Osteoblast (primary cell): ENCODE measurements at regions not wholly inside any gene's neighbourhood (a gene's known extent, or its start where the extent isn't known, plus 50 kb on each side); places are given as distances from the start of the nearest gene placed in this dataset.
A peak's percentile ranks its signal among the peaks of the same experiment; 100 is the strongest.

Experiments used
- DNase-seq: peaks from one replicate; pipeline ENCODE4 v3.0.0; 2011; ENCODE audit warnings: low spot score, mixed read lengths; ENCODE audit not compliant: insufficient read length; ENCODE audit errors: missing footprints
- H2AFZ ChIP-seq: 2 replicates; pipeline ENCODE4 v1.6.0; 2011; ENCODE audit warnings: mild to moderate bottlenecking, low read length
- H3K27ac ChIP-seq: 2 replicates; pipeline ENCODE4 v1.5.1; 2011; ENCODE audit warnings: mild to moderate bottlenecking, low read depth, low read length, moderate library complexity
- H3K27me3 ChIP-seq: 2 replicates; pipeline ENCODE4 v1.6.0; 2012; ENCODE audit warnings: mild to moderate bottlenecking, control low read depth, inconsistent platforms, low read length, moderate library complexity; ENCODE audit not compliant: insufficient read depth
- H3K36me3 ChIP-seq: 2 replicates; pipeline ENCODE4 v1.5.1; 2011; ENCODE audit warnings: mild to moderate bottlenecking, low read length, control low read depth, moderate library complexity; ENCODE audit not compliant: insufficient read depth
- H3K4me1 ChIP-seq: 2 replicates; pipeline ENCODE4 v1.5.1; 2011; ENCODE audit warnings: mild to moderate bottlenecking, low read length, control low read depth, moderate library complexity; ENCODE audit not compliant: insufficient read depth
- H3K4me2 ChIP-seq: 2 replicates; pipeline ENCODE4 v1.6.0; 2011; ENCODE audit warnings: mild to moderate bottlenecking, low read length; ENCODE audit not compliant: insufficient read depth
- H3K4me3 ChIP-seq: fragments of 200-600 bp; sonication (generic); 3 replicates; pipeline ENCODE4 v1.5.1; 2012; ENCODE audit warnings: mild to moderate bottlenecking, low read length, inconsistent platforms; ENCODE audit not compliant: insufficient read depth
- H3K79me2 ChIP-seq: 2 replicates; pipeline ENCODE4 v1.6.0; 2012; ENCODE audit warnings: mild to moderate bottlenecking, low read length, control low read depth, inconsistent platforms; ENCODE audit not compliant: insufficient read depth
- H3K9me3 ChIP-seq: 2 replicates; pipeline ENCODE4 v1.5.1; 2011; ENCODE audit warnings: low read depth, low read length, control low read depth
- H4K20me1 ChIP-seq: 2 replicates; pipeline ENCODE4 v1.6.0; 2012; ENCODE audit warnings: mild to moderate bottlenecking, low read length, control low read depth; ENCODE audit not compliant: insufficient read depth
- TF ChIP-seq, protein P1 (sequence below): IDR thresholded peaks from 2 replicates; pipeline ENCODE4 v1.5.1; 2011; ENCODE audit warnings: mild to moderate bottlenecking, low read depth, low read length, moderate library complexity; ENCODE audit errors: extremely low read depth

DNA sequence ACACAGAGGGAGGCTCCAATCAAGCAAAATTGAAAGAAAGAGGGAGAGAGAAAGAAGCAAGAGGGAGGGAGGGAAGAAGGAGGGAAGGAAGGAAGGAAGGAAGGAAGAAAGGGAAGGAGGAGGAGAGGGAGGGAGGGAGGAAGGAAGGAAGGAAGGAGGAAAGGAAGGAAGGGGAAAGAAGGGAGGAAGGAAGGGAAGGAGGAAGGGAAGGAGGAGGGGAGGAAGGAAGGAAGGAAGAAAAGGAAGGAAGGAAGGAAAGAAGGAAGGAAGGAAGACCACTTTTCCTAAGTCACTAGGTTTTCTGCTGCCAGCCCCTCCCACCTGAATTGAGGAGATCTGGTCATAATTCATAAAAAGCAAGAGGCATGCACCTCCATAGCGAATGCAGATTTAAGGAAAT lies 287.0 kb downstream of the SP3 start:
- no peak overlapping the region for H3K4me3 ChIP-seq
- H3K27me3 ChIP-seq = peaks cover 3% of the 10 kb centered on the region
- no peaks in the 10 kb centered on the region for H4K20me1 ChIP-seq
- no peak overlapping the region for H3K27ac ChIP-seq
- H3K4me2 ChIP-seq = no peak overlapping the region
- H3K79me2 ChIP-seq = no peaks in the 10 kb centered on the region
- H3K4me1 ChIP-seq = no peaks in the 10 kb centered on the region
- no peak for DNase-seq
- H3K36me3 ChIP-seq = no peaks in the 10 kb centered on the region
- TF ChIP-seq, protein P1, sequence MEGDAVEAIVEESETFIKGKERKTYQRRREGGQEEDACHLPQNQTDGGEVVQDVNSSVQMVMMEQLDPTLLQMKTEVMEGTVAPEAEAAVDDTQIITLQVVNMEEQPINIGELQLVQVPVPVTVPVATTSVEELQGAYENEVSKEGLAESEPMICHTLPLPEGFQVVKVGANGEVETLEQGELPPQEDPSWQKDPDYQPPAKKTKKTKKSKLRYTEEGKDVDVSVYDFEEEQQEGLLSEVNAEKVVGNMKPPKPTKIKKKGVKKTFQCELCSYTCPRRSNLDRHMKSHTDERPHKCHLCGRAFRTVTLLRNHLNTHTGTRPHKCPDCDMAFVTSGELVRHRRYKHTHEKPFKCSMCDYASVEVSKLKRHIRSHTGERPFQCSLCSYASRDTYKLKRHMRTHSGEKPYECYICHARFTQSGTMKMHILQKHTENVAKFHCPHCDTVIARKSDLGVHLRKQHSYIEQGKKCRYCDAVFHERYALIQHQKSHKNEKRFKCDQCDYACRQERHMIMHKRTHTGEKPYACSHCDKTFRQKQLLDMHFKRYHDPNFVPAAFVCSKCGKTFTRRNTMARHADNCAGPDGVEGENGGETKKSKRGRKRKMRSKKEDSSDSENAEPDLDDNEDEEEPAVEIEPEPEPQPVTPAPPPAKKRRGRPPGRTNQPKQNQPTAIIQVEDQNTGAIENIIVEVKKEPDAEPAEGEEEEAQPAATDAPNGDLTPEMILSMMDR = no peak
- H3K9me3 ChIP-seq = no peaks in the 10 kb centered on the region
- H2AFZ ChIP-seq = no peak overlapping the region

DNA sequence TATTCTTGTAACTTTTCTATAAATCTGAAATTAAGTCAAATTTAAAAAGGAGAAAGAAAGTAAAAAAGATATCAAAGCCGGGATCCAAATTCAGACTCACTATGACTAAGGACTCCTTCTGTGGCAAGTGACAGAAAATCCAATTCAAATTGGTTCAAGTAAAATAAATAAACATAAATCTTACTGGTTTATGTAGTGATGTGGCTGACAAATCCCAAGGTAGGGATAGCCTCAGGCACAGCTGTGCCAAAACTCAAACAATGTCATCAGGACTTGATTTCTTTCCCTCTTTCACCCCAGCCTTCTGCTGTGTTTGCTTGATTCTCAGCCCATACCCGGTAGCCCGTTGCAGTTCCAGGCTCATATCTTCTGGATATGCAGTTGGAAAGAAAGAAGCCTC lies 284.6 kb downstream of the SP3 start:
- H3K4me1 ChIP-seq = no peaks in the 10 kb centered on the region
- H3K27me3 ChIP-seq = peaks cover 3% of the 10 kb centered on the region
- peak overlapping the region; percentile 7 for H3K4me2 ChIP-seq
- H3K9me3 ChIP-seq = no peaks in the 10 kb centered on the region
- peak overlapping the region; percentile 47 for H2AFZ ChIP-seq
- DNase-seq = no peak
- H3K36me3 ChIP-seq = no peaks in the 10 kb centered on the region
- TF ChIP-seq, protein P1 = no peak
- no peaks in the 10 kb centered on the region for H4K20me1 ChIP-seq
- no peak overlapping the region for H3K4me3 ChIP-seq
- no peak overlapping the region for H3K27ac ChIP-seq
- no peaks in the 10 kb centered on the region for H3K79me2 ChIP-seq

DNA sequence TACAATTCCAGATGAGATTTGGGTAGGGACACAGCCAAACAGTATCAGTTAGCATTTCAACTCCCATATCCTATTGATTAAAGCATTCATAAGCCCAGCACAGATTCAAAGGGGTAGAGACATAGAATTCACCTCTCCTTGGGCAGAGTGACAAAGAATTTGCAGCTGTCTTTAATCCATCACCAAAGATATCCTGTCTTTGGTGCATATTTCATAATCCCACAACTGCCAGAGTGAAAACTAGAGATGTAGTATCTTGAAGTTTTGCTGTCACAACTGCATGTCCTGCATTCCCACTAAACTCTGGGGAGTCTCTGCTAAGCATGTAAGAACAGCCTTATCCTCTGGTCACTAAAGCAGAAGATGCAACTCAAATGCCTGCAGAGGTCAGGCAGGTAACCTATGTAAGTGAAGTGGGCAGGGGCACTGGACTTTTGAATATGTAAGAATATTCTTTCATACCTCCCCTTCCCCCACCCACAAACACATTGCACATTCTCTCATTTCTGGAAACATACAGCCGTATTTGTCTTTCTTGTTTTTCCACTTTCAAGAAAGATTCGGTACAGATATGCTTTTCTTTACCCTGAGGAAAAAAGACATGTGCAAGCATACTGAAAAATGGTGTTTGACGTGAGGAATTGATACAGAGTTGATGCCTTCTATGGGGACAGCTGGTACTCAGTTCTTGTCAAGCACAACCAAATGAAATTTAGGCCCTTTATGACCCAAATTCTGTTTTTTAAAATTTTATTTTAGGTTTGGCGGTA lies 283.1 kb downstream of the SP3 start:
- no peak overlapping the region for H3K27ac ChIP-seq
- H2AFZ ChIP-seq = no peak overlapping the region
- H3K4me2 ChIP-seq = no peak overlapping the region
- H3K79me2 ChIP-seq = no peaks in the 10 kb centered on the region
- H3K36me3 ChIP-seq = no peaks in the 10 kb centered on the region
- no peaks in the 10 kb centered on the region for H3K4me1 ChIP-seq
- H3K9me3 ChIP-seq = no peaks in the 10 kb centered on the region
- H4K20me1 ChIP-seq = no peaks in the 10 kb centered on the region
- H3K4me3 ChIP-seq = no peak overlapping the region
- TF ChIP-seq, protein P1 = no peak
- DNase-seq = no peak
- peaks cover under 1% of the 10 kb centered on the region for H3K27me3 ChIP-seq

DNA sequence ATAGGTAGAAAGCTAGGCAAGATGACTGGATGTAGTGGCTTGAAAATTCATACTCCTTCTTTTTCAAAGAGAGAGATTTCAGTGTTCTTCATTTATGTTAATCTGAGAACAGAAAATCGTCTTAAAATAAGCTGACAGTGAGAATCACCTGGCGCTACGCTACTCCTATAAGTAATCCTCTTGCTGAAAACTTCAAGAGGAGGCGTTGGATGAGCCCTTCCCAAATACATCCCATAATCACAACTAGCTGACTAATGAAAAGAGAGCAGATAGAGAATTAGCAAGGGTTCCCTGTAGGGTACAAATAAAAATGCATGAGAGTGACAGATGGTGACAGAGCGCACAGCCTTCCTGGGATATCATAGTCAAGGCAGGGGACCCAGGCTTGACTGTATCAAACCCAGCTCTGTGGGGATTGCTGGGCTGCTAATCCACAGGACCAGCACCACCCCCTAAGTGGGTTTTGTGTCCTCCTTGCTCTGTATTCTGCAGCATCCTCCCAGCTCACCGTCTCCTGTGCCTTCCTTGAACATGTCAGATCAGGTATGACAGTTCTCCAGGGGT lies 280.2 kb downstream of the SP3 start:
- no peaks in the 10 kb centered on the region for H3K36me3 ChIP-seq
- TF ChIP-seq, protein P1 = no peak
- H3K27me3 ChIP-seq = no peaks in the 10 kb centered on the region
- no peak overlapping the region for H3K4me2 ChIP-seq
- no peaks in the 10 kb centered on the region for H3K9me3 ChIP-seq
- no peaks in the 10 kb centered on the region for H4K20me1 ChIP-seq
- no peaks in the 10 kb centered on the region for H3K79me2 ChIP-seq
- H3K4me3 ChIP-seq = no peak overlapping the region
- no peaks in the 10 kb centered on the region for H3K4me1 ChIP-seq
- no peak for DNase-seq
- H3K27ac ChIP-seq = no peak overlapping the region
- no peak overlapping the region for H2AFZ ChIP-seq
